GM18951 (cell line): ENCODE measurements at regions not wholly inside any gene's neighbourhood (a gene's known extent, or its start where the extent isn't known, plus 50 kb on each side); places are given as distances from the start of the nearest gene placed in this dataset.
"Not testable (repeated sequence)": the region's sequence is repeated elsewhere in the genome, so short reads cannot be mapped to it uniquely, and the experiment has no call there.

Source experiments
- POLR2A ChIP-seq: IDR thresholded peaks from 4 replicates; pipeline ENCODE4 v1.6.1; 2011; ENCODE audit warnings: mild to moderate bottlenecking; ENCODE audit not compliant: insufficient read length, insufficient read depth; ENCODE audit errors: extremely low read depth
- in situ Hi-C: fragments of 300-500 bp; cut with MboI; formaldehyde crosslinking; loops from one replicate; pipeline ENCODE4 v1.12.0; 2022; ENCODE audit warnings: low sequenced_read_pairs, mixed read lengths, inconsistent platforms; ENCODE audit not compliant: unreplicated experiment

DNA sequence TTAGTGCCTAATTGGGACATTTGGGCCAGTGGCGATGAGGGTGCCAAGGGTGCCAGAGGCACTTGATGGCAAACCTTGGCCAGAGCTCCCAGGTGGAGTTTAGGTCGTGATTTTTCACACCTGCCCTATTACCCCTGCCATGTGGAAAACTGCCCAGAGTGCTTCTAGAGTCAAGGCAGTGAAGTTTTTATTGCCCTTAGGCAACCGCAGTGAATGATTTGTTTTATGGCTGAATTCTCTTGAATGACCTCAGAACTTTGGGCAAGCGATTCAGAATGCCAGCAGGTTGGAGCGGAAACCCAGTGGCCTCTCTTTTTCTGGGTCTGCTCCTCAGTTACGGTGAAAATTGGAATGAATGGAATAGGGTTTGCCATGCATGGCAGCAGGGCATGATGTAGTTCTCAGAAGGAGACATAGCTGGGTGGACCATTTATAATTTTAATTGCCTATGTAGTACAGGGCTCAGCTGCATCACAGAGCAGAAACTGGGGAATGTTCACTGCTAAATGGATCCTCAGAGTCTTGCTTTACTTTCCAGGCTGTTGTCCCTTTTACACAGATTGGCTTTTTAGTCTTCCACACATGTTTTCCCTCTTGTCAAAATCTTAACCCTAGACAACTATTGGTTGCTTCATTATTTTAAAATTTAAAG lies 820.0 kb upstream of the SEMA6A start:
- in situ Hi-C loops = no loop called here
- no peak for TF ChIP-seq POLR2A

DNA sequence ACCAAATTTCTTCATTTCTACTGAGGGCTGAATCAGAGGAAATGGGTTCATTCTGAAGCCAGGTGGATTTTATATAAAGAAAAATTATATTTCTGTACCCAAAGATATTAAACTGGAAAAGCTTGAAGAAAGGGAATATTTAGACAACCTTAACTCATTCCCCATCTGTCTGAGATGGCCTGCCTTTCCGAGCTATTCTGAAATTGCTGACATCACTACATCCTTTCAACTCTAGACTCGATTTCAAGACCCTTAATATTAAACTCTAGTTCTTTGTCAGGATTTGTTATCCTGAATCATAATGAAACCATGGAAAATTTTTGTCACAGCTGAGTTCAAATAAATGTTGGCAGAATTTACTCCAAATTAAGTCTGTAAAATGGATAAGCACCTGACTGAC lies 818.5 kb upstream of the SEMA6A start:
- in situ Hi-C loops = no loop called here
- no peak for TF ChIP-seq POLR2A

DNA sequence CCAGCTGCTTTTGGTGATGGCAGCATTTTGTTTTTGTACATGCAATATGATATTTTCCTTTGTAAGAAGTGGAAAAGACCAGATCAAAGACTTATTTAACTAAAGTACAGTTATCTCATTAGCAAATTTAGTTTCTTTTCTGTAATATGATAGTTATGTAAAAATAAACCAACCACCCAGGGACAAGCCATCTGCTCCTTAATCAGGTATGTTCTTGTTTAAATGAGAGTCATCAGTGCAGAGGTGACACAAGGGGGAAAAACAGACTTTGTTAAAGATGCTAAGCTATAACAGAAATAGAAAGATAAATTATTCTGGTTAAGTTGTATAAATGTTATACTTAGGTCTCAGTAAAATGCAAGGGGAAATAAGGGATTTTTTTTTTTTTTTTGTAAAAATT lies 805.7 kb upstream of the SEMA6A start:
- TF ChIP-seq POLR2A = no peak
- in situ Hi-C loops = no loop called here

DNA sequence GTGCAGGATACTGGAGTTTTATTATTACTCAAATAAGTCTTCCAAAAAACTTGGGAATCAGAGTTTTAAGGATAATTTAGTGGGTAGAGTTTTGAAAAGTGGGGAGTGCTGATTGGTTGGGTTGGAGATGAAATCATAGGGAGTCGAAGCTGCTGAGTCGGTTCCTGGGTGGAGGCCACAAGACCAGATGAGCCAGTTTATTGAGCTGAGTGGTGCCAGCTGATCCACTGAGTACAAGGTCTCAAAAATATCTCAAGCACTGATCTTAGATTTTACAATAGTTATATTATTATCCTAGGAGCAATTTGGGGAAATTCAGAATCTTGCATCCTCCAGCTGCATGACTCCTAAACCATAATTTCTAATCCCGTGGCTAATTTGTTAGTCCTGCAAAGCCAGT lies 804.9 kb upstream of the SEMA6A start:
- in situ Hi-C loops = no loop called here

DNA sequence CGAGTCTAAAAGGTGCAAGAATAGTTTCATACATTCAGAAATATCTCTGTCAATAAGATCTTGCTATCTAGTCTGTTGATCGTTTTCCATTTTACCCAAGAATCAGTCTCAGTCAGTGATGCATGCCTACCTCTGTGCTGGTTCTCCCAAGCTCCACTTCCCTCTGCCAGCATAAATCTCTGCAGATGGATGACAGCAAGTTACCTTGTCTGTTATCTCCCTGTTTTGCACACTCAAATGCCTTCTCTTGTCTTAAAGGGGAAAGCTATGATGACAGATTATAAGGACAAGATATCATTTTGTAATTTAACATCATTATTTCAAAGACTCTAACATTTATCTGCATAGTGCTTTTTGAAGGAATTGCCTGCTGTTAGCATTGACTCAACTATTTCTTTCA lies 802.1 kb upstream of the SEMA6A start:
- no peak for TF ChIP-seq POLR2A
- in situ Hi-C loops = no loop called here

More for the DNA sequence above, 804.9 kb upstream of the SEMA6A start:
- no peak for TF ChIP-seq POLR2A

DNA sequence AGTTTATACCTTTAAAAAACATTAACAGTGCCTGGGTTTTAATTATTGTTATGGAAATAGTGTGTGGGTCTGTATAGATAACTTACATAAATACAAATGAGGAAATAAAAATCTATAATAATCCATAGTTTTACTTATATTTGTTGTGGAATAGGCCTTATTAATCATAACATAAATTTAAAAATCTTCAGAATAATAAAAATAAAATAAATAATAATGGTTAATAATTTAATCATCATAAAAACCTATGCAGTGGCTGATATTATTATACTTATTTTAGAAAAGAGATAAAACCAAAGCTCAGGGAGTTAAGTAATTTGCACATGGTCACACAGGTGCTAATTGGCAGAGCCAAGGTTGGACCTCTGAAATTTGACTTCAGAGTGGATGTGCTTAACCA lies 785.3 kb upstream of the SEMA6A start:
- no peak for TF ChIP-seq POLR2A
- in situ Hi-C loops = no loop called here

DNA sequence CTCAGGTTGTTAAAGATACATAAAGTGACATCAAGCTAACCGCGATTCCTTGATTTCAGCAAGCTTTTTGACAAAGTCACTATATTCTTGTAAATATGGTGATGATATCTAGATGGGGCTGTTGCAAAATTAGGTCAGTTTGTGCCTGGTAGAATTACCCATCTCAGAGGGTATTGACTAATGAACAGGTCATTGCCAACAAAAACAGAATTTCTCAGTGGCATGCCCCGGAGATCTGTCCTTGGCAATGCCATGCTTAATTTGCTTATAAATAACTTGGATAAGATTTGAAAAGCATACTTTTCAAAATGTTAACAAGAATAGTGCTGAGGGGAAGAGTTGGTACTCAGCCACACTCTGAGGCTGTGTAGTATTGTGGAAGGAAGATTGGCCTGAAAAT lies 783.3 kb upstream of the SEMA6A start:
- no peak for TF ChIP-seq POLR2A
- in situ Hi-C loops = no loop called here

DNA sequence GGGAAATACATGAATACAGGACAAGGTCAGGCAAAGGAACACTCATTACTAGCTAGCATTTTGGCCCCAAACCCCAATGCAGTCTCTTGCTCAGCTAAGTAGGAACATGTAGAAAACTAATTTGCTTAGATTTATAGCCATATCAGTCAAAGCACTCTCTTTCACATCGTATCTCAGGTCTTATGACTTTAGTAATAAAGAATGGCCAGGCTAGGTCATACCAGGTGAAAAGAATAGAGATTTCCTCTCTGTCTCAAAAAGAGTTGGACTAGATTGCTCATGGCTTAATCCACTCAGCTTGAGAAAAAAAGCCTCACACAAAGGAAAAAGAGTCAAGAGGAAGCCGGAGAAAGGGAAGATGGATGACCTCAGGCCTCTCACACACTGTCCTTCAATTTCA lies 772.7 kb upstream of the SEMA6A start:
- in situ Hi-C loops = no loop called here
- no peak for TF ChIP-seq POLR2A

DNA sequence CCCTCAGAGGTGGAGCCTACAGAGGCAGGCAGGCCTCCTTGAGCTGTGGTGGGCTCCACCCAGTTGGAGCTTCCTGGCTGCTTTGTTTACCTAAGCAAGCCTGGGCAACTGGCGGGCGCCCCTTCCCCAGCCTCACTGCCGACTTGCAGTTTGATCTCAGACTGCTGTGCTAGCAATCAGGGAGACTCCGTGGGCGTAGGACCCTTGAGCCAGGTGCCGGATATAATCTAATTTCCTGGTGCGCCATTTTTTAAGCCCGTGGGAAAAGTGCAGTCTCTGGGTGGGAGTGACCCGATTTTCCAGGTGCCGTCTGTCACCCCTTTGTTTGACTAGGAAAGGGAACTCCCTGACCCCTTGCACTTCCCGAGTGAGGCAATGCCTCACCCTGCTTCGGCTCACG lies 769.1 kb upstream of the SEMA6A start:
- in situ Hi-C loops = not testable (repeated sequence)

DNA sequence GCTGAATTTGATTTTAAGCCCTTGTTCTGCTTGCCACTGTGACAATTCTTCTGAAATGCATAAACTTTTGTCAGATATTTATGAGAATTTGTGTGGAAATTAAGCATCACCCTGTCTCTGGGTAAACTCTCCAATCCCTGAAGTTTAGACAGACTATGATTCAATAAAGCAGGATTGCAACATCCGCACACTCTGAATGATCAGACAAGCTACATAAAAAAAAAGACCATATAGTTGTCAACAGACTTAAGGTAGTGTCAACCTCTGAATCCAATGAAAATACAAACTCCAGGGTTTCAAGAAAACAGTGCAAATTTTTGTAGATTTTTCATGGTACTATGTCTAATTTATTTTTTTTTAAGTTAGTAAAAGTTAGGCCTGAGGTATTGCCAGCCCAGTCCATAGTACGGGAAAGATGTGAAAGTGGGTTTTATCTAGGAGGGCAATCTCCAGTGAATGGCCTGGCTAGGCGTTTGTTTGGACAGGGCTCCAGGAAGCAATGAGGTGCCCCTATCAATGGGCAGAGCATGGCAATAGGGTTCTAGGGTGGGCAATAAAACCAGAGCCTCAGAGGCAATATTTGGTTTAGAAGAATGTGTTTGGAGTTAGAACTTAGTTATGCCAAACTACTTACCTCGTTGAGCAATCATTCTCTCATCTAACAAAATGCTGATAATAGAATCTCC lies 762.6 kb upstream of the SEMA6A start:
- in situ Hi-C loops = no loop called here
- TF ChIP-seq POLR2A = no peak

DNA sequence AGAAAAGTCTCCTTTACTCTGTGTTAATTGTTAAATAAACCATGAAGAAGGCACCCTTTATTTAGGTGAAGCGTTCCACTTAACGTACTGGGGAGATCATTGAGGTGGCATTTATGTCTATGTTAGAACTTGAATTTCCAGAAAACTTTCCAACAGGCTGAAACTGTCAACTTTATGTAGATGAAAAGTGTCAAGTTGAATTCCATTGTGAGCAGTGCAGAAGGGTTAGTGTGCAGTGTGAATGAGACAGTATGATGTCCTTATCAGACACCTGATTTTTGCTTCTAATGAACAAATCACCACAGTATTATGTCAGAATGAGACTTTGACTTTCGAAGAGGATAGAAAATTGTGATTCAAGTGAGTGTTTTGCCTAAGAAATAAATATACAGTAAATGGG lies 761.6 kb upstream of the SEMA6A start:
- in situ Hi-C loops = no loop called here
- TF ChIP-seq POLR2A = no peak

DNA sequence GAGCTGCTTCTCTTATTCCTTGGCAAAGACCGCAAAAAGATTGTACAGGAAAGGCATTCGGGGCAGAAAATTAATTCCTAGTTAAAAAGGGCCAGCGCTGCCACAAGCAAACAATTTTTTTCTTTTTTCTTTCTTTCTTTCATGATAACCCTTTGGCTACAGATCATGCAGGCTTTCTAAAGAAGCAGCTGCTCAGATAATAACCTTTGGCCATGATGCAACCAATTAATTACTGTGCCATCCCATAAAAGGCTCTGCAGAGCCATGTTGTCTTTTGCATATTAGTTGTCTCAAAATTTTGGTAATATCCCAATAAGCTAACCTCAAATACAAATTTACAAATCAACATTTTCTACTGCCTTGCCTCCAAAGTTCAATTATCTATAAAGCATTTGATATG lies 758.4 kb upstream of the SEMA6A start:
- no peak for TF ChIP-seq POLR2A
- in situ Hi-C loops = no loop called here

DNA sequence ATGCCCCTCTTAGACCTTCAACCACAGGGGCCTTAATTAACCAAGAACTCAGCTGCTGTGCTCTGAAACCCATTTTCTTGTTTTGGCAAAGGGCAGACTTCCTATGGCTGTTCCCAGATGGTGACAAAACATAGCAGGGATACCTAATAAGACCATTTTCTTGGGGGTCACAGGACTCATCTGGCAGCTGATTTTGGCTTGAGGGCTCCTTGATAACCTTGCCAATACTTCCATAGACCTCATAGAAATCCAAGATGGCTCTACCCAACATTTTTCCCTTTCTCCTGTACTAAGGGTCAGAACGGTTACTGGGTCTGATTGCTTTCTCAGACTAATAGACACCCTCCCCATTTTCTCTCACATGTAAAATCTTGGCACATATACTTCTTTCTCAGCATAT lies 757.7 kb upstream of the SEMA6A start:
- TF ChIP-seq POLR2A = no peak

DNA sequence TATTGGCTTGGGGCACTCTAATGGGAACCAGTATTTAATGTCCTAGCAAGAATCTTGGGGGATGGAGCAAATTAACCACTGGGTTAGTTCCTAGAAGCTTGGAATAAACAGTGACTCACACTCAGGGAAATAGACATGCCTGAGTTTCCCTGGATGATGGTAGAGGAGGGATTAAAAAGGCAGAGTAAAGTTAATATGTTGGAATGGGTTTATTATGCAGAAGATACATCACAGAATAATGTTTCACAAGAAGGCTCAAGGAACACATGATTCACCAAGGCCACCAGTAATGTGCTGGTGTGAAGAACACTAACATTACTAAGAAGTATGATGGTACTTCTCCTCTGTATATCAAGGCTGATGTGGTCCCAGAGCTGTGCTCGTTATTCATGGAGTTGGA lies 752.9 kb upstream of the SEMA6A start:
- in situ Hi-C loops = no loop called here
- no peak for TF ChIP-seq POLR2A

More for the DNA sequence above, 757.7 kb upstream of the SEMA6A start:
- in situ Hi-C loops = no loop called here
